ENCODE measurements at regions not wholly inside any gene's neighbourhood (a gene's known extent, or its start where the extent isn't known, plus 50 kb on each side); places are given as distances from the start of the nearest gene placed in this dataset.

- no peak overlapping the region for H3K27ac ChIP-seq (ENCODE audit: low read length)
- H3K4me3 ChIP-seq (ENCODE audit: low read length) = no peak overlapping the region
- H3K4me2 ChIP-seq (ENCODE audit: low read length) = no peak overlapping the region
- no peak overlapping the region for H3K9ac ChIP-seq (ENCODE audit: low read length)
- no peaks in the 10 kb centered on the region for H3K79me2 ChIP-seq (replicated peaks; ENCODE audit: insufficient read depth, low read length)
- H3K27me3 ChIP-seq (ENCODE audit: insufficient read depth, low read depth, low read length) = no peaks in the 10 kb centered on the region
- H3K9me3 ChIP-seq (ENCODE audit: low read length) = no peaks in the 10 kb centered on the region
- H3K9me2 ChIP-seq (ENCODE audit: insufficient read depth, low read length) = no peaks in the 10 kb centered on the region
- H3F3A ChIP-seq (ENCODE audit: insufficient read depth, low read length, poor library complexity, severe bottlenecking) = no peaks in the 10 kb centered on the region
- no peak for TF ChIP-seq RAD21 (conservative IDR thresholded peaks at IDR 0.05)
- no peak for TF ChIP-seq REST (IDR thresholded peaks at IDR 0.05; ENCODE audit: borderline replicate concordance)
- no peak for TF ChIP-seq TAF1 (IDR thresholded peaks at IDR 0.05; ENCODE audit: low read depth)
- TF ChIP-seq SMC3 (conservative IDR thresholded peaks at IDR 0.05; ENCODE audit: poor library complexity) = no peak
- no peak for TF ChIP-seq EP300 (conservative IDR thresholded peaks at IDR 0.05; ENCODE audit: poor library complexity, severe bottlenecking)
- no peak for TF ChIP-seq POLR2AphosphoS5 (IDR thresholded peaks at IDR 0.05)
- TF ChIP-seq MXI1 (conservative IDR thresholded peaks at IDR 0.05; ENCODE audit: poor library complexity, severe bottlenecking) = no peak
- TF ChIP-seq EZH2 (IDR thresholded peaks at IDR 0.05; ENCODE audit: borderline replicate concordance, insufficient read depth, low read length, poor library complexity, severe bottlenecking) = no peak
- TF ChIP-seq, protein P1, sequence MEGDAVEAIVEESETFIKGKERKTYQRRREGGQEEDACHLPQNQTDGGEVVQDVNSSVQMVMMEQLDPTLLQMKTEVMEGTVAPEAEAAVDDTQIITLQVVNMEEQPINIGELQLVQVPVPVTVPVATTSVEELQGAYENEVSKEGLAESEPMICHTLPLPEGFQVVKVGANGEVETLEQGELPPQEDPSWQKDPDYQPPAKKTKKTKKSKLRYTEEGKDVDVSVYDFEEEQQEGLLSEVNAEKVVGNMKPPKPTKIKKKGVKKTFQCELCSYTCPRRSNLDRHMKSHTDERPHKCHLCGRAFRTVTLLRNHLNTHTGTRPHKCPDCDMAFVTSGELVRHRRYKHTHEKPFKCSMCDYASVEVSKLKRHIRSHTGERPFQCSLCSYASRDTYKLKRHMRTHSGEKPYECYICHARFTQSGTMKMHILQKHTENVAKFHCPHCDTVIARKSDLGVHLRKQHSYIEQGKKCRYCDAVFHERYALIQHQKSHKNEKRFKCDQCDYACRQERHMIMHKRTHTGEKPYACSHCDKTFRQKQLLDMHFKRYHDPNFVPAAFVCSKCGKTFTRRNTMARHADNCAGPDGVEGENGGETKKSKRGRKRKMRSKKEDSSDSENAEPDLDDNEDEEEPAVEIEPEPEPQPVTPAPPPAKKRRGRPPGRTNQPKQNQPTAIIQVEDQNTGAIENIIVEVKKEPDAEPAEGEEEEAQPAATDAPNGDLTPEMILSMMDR (IDR thresholded peaks at IDR 0.05; ENCODE audit: poor library complexity, severe bottlenecking) = no peak
- no peaks in the 10 kb centered on the region for H4K20me1 ChIP-seq (ENCODE audit: insufficient read depth)
- no peaks in the 10 kb centered on the region for H3K36me3 ChIP-seq (ENCODE audit: insufficient read depth, low read length)
- no peak overlapping the region for H2AFZ ChIP-seq (ENCODE audit: low read depth, low read length)
Measured at GRCh38 chr5:26578002-26578401, 460.4 kb downstream of the CDH9 start.

DNA sequence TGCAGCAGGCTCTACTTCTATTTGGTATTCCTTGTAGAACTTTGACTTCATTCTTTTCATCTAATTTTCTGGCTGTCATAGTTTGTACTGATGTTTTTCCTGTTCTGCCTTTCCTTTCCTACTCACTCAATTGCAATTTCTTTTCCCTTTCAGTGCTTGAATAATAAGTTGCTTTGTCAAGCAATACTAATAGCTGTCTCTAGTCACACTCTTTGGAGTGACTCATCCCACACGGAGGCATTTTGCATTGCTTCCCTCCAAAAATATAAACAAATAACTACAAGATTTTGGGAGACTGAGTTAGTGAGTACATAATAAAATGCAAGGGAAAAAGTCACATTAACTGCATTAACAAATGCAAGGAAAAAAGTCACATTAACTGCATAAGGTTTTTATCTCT lies 465.9 kb downstream of the CDH9 start:
- no peaks in the 10 kb centered on the region for H3F3A ChIP-seq (ENCODE audit: insufficient read depth, low read length, poor library complexity, severe bottlenecking)
- no peaks in the 10 kb centered on the region for H3K9me2 ChIP-seq (ENCODE audit: insufficient read depth, low read length)
- H2AFZ ChIP-seq (ENCODE audit: low read depth, low read length) = no peak overlapping the region
- no peak overlapping the region for H3K27ac ChIP-seq (ENCODE audit: low read length)
- H3K4me3 ChIP-seq (ENCODE audit: low read length) = no peak overlapping the region
- no peaks in the 10 kb centered on the region for H3K27me3 ChIP-seq (ENCODE audit: insufficient read depth, low read depth, low read length)
- no peak overlapping the region for H3K4me2 ChIP-seq (ENCODE audit: low read length)
- peak; percentile 18 for TF ChIP-seq EP300 (conservative IDR thresholded peaks at IDR 0.05; ENCODE audit: poor library complexity, severe bottlenecking)
- TF ChIP-seq SMC3 (conservative IDR thresholded peaks at IDR 0.05; ENCODE audit: poor library complexity) = no peak
- no peaks in the 10 kb centered on the region for H4K20me1 ChIP-seq (ENCODE audit: insufficient read depth)
- no peak overlapping the region for H3K9ac ChIP-seq (ENCODE audit: low read length)
- H3K9me3 ChIP-seq (ENCODE audit: low read length) = no peaks in the 10 kb centered on the region
- no peaks in the 10 kb centered on the region for H3K36me3 ChIP-seq (ENCODE audit: insufficient read depth, low read length)
- H3K79me2 ChIP-seq (replicated peaks; ENCODE audit: insufficient read depth, low read length) = no peaks in the 10 kb centered on the region

- no peaks in the 10 kb centered on the region for H3K36me3 ChIP-seq (ENCODE audit: insufficient read depth, low read length)
- TF ChIP-seq, protein P1 (IDR thresholded peaks at IDR 0.05; ENCODE audit: poor library complexity, severe bottlenecking) = no peak
- TF ChIP-seq REST (IDR thresholded peaks at IDR 0.05; ENCODE audit: borderline replicate concordance) (no peak), POLR2AphosphoS5 (IDR thresholded peaks at IDR 0.05) (no peak), EP300 (conservative IDR thresholded peaks at IDR 0.05; ENCODE audit: poor library complexity, severe bottlenecking) (no peak), SMC3 (conservative IDR thresholded peaks at IDR 0.05; ENCODE audit: poor library complexity) (no peak), TAF1 (IDR thresholded peaks at IDR 0.05; ENCODE audit: low read depth) (no peak), RAD21 (conservative IDR thresholded peaks at IDR 0.05) (no peak), MXI1 (conservative IDR thresholded peaks at IDR 0.05; ENCODE audit: poor library complexity, severe bottlenecking) (no peak), EZH2 (IDR thresholded peaks at IDR 0.05; ENCODE audit: borderline replicate concordance, insufficient read depth, low read length, poor library complexity, severe bottlenecking) (no peak)
- H3K4me2 ChIP-seq (ENCODE audit: low read length) = no peak overlapping the region
- H2AFZ ChIP-seq (ENCODE audit: low read depth, low read length) = no peak overlapping the region
- H4K20me1 ChIP-seq (ENCODE audit: insufficient read depth) = no peaks in the 10 kb centered on the region
- no peak overlapping the region for H3K9ac ChIP-seq (ENCODE audit: low read length)
- no peaks in the 10 kb centered on the region for H3F3A ChIP-seq (ENCODE audit: insufficient read depth, low read length, poor library complexity, severe bottlenecking)
- H3K27me3 ChIP-seq (ENCODE audit: insufficient read depth, low read depth, low read length) = no peaks in the 10 kb centered on the region
- no peaks in the 10 kb centered on the region for H3K9me2 ChIP-seq (ENCODE audit: insufficient read depth, low read length)
- H3K79me2 ChIP-seq (replicated peaks; ENCODE audit: insufficient read depth, low read length) = no peaks in the 10 kb centered on the region
- H3K27ac ChIP-seq (ENCODE audit: low read length) = no peak overlapping the region
- no peak overlapping the region for H3K4me3 ChIP-seq (ENCODE audit: low read length)
- H3K9me3 ChIP-seq (ENCODE audit: low read length) = no peaks in the 10 kb centered on the region
Measured at GRCh38 chr5:26569929-26570258, 468.5 kb downstream of the CDH9 start.
